ENCODE measurements at regions not wholly inside any gene's neighbourhood (a gene's known extent, or its start where the extent isn't known, plus 50 kb on each side); places are given as distances from the start of the nearest gene placed in this dataset.

DNA sequence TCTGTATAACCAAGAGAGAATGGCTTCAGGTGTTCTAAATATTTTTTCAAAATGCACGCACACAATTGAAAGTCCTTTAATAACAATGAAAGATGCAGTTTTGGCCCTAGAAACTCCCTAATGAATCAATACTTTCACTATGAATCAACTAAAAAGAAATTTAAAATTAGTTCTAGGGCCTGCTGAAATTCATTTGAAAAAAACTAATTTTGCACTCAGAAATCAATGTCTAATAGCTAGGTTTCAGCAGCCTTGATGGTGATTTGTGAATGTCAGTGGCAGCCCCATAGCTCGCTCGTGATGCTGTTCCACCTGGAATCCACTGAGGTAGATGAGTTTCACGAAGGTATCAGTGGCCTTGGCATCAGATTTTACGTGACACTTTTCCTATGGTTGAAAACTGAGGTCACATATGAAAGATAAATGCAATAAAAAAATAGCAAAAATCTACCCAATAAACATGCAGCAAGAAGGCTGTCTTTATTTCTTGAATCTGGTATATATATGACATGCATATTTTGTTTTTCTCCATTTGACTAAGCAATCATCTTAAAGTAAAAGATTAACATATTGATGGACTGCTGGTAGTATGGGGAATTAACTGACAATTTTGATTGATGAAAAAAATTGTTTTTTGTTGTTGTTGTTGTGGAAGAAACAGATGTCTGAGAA is 141.0 kb downstream of the AKAP11 start (continued):
- TF ChIP-seq, protein P1, sequence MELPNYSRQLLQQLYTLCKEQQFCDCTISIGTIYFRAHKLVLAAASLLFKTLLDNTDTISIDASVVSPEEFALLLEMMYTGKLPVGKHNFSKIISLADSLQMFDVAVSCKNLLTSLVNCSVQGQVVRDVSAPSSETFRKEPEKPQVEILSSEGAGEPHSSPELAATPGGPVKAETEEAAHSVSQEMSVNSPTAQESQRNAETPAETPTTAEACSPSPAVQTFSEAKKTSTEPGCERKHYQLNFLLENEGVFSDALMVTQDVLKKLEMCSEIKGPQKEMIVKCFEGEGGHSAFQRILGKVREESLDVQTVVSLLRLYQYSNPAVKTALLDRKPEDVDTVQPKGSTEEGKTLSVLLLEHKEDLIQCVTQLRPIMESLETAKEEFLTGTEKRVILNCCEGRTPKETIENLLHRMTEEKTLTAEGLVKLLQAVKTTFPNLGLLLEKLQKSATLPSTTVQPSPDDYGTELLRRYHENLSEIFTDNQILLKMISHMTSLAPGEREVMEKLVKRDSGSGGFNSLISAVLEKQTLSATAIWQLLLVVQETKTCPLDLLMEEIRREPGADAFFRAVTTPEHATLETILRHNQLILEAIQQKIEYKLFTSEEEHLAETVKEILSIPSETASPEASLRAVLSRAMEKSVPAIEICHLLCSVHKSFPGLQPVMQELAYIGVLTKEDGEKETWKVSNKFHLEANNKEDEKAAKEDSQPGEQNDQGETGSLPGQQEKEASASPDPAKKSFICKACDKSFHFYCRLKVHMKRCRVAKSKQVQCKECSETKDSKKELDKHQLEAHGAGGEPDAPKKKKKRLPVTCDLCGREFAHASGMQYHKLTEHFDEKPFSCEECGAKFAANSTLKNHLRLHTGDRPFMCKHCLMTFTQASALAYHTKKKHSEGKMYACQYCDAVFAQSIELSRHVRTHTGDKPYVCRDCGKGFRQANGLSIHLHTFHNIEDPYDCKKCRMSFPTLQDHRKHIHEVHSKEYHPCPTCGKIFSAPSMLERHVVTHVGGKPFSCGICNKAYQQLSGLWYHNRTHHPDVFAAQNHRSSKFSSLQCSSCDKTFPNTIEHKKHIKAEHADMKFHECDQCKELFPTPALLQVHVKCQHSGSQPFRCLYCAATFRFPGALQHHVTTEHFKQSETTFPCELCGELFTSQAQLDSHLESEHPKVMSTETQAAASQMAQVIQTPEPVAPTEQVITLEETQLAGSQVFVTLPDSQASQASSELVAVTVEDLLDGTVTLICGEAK (IDR thresholded peaks at IDR 0.05; ENCODE audit: borderline replicate concordance): no peak
- TF ChIP-seq RBBP5 (conservative IDR thresholded peaks at IDR 0.05) (no peak), RELA (IDR thresholded peaks at IDR 0.05; ENCODE audit: borderline replicate concordance, partially characterized antibody) (peak; percentile 74)

DNA sequence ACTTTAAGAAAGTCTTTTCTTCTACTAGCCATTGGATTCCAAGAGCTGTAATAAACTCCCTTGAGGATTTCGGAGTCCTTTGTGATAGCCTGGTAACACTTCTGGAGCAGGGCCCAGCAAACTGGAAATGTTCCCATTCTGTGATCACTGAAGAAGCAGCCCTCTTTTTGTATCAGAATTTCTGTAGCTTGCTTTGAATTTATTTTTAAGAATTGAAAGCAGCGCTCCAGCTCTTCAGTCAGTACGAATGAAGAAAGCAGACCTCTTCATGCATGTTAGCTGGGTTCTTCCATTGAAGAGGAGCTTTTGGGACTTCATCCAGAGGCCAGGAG is 141.5 kb downstream of the AKAP11 start:
- H3K9ac ChIP-seq (ENCODE audit: control insufficient read depth, insufficient read depth, low read length): peak overlapping the region; percentile 45; the same call in 1 of the 2 replicates
- DNase-seq (ENCODE audit: low read depth, low spot score) (no peak), ATAC-seq (no peak; the same call in 2 of the 3 replicates), FAIRE-seq (no peak)
- no peak overlapping the region for H3K4me2 ChIP-seq (ENCODE audit: control insufficient read depth, insufficient read depth)
- SMC1A ChIA-PET (ENCODE audit: uncharacterized antibody, unreplicated experiment): interaction anchor here (0.8 to 11.0 kb wide), 19 partner anchors 11 to 154 kb away, joined by 3 to 210 read pairs (median 4); no protein-coding TSS in a partner anchor
- peaks cover 5% of the 10 kb centered on the region for H3K9me3 ChIP-seq (replicated peaks; ENCODE audit: control insufficient read depth, insufficient read depth, low read length)
- in situ Hi-C loops (cut with MboI) (no loop called here), intact Hi-C loops (cut with micrococcal nuclease; ENCODE audit: unreplicated experiment) (loop anchor here (2.0 kb wide), 2 partner anchors 119 to 135 kb away; no protein-coding TSS in a partner anchor)
- no peaks in the 10 kb centered on the region for H4K20me1 ChIP-seq (ENCODE audit: control insufficient read depth, insufficient read depth)
- no peak overlapping the region for H3K4me3 ChIP-seq
- RAD21 ChIA-PET (ENCODE audit: unreplicated experiment): interaction anchor here (0.7 to 7.5 kb wide), 10 partner anchors 9 to 111 kb away, joined by 3 to 76 read pairs (median 3); no protein-coding TSS in a partner anchor
- no peaks in the 10 kb centered on the region for H3K27me3 ChIP-seq (replicated peaks in 1 of 2; ENCODE audit: control insufficient read depth in 2 of 2, insufficient read depth in 2 of 2, low read length in 1 of 2)
- no peak overlapping the region for H2AFZ ChIP-seq (ENCODE audit: control insufficient read depth, low read depth, low read length)
- POLR2A ChIA-PET: interaction anchor here (1.2 to 1.3 kb wide), 2 partner anchors 36 to 129 kb away, joined by 3 read pairs; no protein-coding TSS in a partner anchor
- peak overlapping the region; percentile 96 for H3K27ac ChIP-seq (ENCODE audit: control insufficient read depth, insufficient read depth)
- peaks cover 49% of the 10 kb centered on the region for H3K4me1 ChIP-seq (ENCODE audit: control insufficient read depth, insufficient read depth, low read length)
- CTCF ChIA-PET: interaction anchor here (0.7 to 1.9 kb wide), 6 partner anchors 9 to 65 kb away, joined by 3 to 7 read pairs (median 5); no protein-coding TSS in a partner anchor
- 92% methylated on average over 3 of the region's 3 CpGs for WGBS (ENCODE audit: insufficient coverage, insufficient replicate concordance, low lambda C conversion rate, missing lambda C conversion rate)
- no TSS peak for BruUV-seq (replicated peaks)
- H3K36me3 ChIP-seq (ENCODE audit: control insufficient read depth in 2 of 2, insufficient read depth in 2 of 2, low read length in 1 of 2): no peaks in the 10 kb centered on the region
- H3K79me2 ChIP-seq (ENCODE audit: control insufficient read depth, insufficient read depth, low read length): no peaks in the 10 kb centered on the region; the same call in 1 of the 2 replicates
- TF ChIP-seq EGR1 (IDR thresholded peaks at IDR 0.05; ENCODE audit: borderline replicate concordance in 1 of 2, low read depth in 2 of 2, low read length in 2 of 2) (no peak), KLF5 (IDR thresholded peaks at IDR 0.05; ENCODE audit: partially characterized antibody) (no peak), RBBP5 (conservative IDR thresholded peaks at IDR 0.05) (no peak), POLR2AphosphoS2 (IDR thresholded peaks at IDR 0.05; ENCODE audit: low read depth, low read length) (no peak), NFYB (IDR thresholded peaks at IDR 0.05; ENCODE audit: insufficient read depth, low read depth, low read length) (no peak), STAT3 (IDR thresholded peaks at IDR 0.05; ENCODE audit: low read depth, low read length) (no peak)
- TF ChIP-seq, protein P2, sequence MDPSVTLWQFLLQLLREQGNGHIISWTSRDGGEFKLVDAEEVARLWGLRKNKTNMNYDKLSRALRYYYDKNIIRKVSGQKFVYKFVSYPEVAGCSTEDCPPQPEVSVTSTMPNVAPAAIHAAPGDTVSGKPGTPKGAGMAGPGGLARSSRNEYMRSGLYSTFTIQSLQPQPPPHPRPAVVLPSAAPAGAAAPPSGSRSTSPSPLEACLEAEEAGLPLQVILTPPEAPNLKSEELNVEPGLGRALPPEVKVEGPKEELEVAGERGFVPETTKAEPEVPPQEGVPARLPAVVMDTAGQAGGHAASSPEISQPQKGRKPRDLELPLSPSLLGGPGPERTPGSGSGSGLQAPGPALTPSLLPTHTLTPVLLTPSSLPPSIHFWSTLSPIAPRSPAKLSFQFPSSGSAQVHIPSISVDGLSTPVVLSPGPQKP (IDR thresholded peaks at IDR 0.05; ENCODE audit: low read depth, low read length): no peak
- TF ChIP-seq, protein P3, sequence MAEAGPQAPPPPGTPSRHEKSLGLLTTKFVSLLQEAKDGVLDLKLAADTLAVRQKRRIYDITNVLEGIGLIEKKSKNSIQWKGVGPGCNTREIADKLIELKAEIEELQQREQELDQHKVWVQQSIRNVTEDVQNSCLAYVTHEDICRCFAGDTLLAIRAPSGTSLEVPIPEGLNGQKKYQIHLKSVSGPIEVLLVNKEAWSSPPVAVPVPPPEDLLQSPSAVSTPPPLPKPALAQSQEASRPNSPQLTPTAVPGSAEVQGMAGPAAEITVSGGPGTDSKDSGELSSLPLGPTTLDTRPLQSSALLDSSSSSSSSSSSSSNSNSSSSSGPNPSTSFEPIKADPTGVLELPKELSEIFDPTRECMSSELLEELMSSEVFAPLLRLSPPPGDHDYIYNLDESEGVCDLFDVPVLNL (IDR thresholded peaks at IDR 0.05; ENCODE audit: low read depth, low read length): no peak
- TF ChIP-seq, protein P4, sequence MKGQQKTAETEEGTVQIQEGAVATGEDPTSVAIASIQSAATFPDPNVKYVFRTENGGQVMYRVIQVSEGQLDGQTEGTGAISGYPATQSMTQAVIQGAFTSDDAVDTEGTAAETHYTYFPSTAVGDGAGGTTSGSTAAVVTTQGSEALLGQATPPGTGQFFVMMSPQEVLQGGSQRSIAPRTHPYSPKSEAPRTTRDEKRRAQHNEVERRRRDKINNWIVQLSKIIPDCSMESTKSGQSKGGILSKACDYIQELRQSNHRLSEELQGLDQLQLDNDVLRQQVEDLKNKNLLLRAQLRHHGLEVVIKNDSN (IDR thresholded peaks at IDR 0.05; ENCODE audit: borderline replicate concordance, extremely low read length, insufficient read depth, low read depth, low read length): no peak
- TF ChIP-seq, protein P5, sequence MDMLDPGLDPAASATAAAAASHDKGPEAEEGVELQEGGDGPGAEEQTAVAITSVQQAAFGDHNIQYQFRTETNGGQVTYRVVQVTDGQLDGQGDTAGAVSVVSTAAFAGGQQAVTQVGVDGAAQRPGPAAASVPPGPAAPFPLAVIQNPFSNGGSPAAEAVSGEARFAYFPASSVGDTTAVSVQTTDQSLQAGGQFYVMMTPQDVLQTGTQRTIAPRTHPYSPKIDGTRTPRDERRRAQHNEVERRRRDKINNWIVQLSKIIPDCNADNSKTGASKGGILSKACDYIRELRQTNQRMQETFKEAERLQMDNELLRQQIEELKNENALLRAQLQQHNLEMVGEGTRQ (IDR thresholded peaks at IDR 0.05; ENCODE audit: borderline replicate concordance, low read depth, low read length): no peak
